ENCODE measurements at regions not wholly inside any gene's neighbourhood (a gene's known extent, or its start where the extent isn't known, plus 50 kb on each side); places are given as distances from the start of the nearest gene placed in this dataset.

DNA sequence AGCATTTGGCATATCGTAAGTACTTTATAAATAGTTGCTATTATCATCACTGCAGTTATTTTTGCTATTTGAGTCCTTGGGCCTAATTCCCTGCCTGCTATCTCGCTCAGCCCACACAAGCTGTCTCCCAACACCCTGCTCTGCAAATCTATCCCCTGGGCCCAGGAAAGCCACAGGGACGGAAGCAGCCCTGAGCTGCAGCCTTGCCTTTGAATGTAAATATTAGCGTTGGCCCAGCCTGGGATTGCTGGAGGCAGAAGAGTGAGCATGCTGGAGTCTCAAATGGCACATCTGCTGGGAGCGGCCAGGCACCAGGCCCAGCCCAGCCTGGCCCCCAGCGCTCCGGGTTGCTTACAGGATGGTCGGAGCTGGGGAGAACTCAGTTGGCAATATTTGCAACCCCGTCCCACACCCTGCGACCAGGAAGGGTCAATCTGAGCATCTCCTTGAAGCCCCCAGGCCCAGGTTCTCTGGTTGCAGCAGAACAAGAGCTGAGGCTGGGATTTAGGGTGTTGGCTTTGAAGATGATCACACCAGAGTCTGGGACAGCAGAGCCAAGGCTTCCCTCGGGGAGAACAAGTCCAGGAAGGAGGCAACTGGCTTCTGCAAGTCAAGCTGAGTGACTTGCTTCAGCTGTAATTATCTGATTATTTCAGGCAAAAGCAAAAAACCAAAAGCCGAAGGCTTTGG is 529.6 kb downstream of the SHQ1 start:
- Histone ChIP-seq H3K27me3 (ENCODE audit: insufficient read depth, low read length, poor library complexity, severe bottlenecking) (no peaks in the 10 kb centered on the region), H3K36me3 (ENCODE audit: insufficient read depth, low read length) (no peaks in the 10 kb centered on the region), H3K4me3 (ENCODE audit: low read length) (no peak overlapping the region), H3K9me3 (ENCODE audit: low read length) (no peaks in the 10 kb centered on the region), H3K27ac (ENCODE audit: low read depth, low read length) (peak overlapping the region; percentile 61), H3K4me1 (ENCODE audit: insufficient read depth, low read length) (no peaks in the 10 kb centered on the region)
- Mint-ChIP-seq H3K27me3 (no peaks in the 10 kb centered on the region), H3K4me3 (no peak overlapping the region), H3K4me1 (no peaks in the 10 kb centered on the region), H3K27ac (peak overlapping the region in 1 of 8 donors; percentile 75), H3K9me3 (peaks cover 0 to 2% (median 0%) of the 10 kb centered on the region in 5 donors), H3K36me3 (no peaks in the 10 kb centered on the region)
- ChIA-PET CTCF (no interaction called here), POLR2A (no interaction called here)
- no peak for DNase-seq

DNA sequence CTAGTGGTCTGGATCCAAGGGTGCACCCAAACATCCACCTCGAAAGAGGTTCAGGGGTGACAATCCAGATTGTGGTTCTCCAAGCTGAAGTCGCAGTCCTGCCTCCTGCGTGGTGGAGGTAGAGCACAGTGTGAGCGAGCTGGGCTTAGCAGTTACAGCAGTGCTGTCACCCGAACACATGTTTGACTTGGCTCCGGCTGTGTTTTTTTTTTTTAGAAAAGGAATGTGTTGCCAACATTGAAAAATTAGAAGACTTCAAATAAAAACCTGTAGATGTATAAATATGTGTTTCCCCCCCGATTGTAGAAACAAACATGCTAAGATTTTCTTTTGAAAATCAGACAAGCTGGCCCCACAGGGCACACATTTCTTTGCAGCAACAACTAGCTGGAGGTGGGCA is 530.8 kb downstream of the SHQ1 start:
- ChIA-PET CTCF (no interaction called here), POLR2A (no interaction called here)
- H3K27ac Mint-ChIP-seq: no peak overlapping the region
- H3K4me3 Mint-ChIP-seq: no peak overlapping the region
- no peak overlapping the region for H3K27ac ChIP-seq (ENCODE audit: low read depth, low read length)
- no peaks in the 10 kb centered on the region for H3K27me3 Mint-ChIP-seq
- H3K4me3 ChIP-seq (ENCODE audit: low read length): no peak overlapping the region
- no peaks in the 10 kb centered on the region for H3K9me3 ChIP-seq (ENCODE audit: low read length)
- H3K4me1 Mint-ChIP-seq: no peaks in the 10 kb centered on the region
- DNase-seq: no peak
- H3K36me3 Mint-ChIP-seq: no peaks in the 10 kb centered on the region
- H3K27me3 ChIP-seq (ENCODE audit: insufficient read depth, low read length, poor library complexity, severe bottlenecking): no peaks in the 10 kb centered on the region
- H3K36me3 ChIP-seq (ENCODE audit: insufficient read depth, low read length): no peaks in the 10 kb centered on the region
- H3K9me3 Mint-ChIP-seq: peaks cover 0 to 2% (median 0%) of the 10 kb centered on the region in 5 donors
- H3K4me1 ChIP-seq (ENCODE audit: insufficient read depth, low read length): no peaks in the 10 kb centered on the region

DNA sequence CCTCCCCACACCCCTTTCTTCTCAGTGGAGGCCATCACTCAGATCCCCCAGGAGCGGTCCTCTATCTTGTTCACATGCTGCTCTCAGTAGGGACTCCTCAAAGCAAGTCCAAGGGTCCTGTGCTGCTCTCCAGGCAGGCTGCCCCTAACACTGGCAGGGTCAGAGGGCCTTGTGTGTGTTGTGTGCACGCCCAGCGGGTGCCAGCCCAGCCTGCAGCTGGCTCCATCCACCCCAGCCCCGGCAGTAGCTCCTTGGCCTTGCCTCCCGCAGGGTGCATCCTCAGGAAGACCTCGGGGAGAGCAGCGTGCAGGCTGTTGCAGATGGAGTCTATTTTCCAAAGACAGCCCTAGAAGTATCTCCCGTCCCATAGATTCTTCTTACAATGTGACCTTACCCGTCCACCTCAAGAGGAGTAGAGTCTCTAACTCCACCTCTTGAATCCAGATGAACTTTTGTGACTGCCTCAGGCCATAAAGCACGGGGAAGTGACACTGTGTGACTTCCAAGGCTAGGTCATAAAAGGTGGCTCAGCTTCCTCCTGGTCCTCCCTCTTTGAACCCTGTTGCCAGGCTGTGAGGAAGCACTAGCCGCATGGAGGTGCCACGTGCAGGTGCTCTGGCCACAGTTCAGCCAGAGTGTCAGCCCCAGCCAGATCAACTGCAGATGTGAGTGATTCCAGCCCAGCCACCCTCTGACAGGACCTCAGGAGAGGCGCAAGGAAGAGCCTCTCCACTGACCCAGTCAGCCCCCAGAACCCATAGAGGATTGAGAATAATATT is 531.6 kb downstream of the SHQ1 start:
- POLR2A ChIA-PET: no interaction called here
- no peak for DNase-seq

DNA sequence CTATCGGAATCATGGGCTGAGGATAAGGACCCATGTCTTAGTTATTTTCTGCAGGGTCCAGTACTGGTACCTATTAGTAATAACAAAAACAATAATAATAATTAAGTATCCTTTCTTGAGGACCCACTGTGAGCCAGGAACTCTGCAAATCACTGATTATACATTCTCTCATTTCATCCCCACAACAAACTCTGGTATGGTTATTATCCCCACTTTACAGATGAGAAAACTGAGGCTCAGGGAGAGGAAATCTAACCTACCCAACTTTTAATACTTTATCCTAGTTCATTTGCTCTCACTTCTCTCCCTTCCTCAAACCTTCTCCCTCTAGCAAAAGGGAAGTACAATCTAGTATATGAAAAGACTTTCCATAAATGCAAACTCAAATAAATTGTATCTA is 528.4 kb upstream of the PROK2 start:
- no peaks in the 10 kb centered on the region for H3K9me3 ChIP-seq (ENCODE audit: low read length)
- no peak for DNase-seq
- POLR2A ChIA-PET: no interaction called here

More for the DNA sequence above, 531.6 kb downstream of the SHQ1 start:
- CTCF ChIA-PET: no interaction called here
- Mint-ChIP-seq H3K9me3 (peaks cover 0 to 2% (median 0%) of the 10 kb centered on the region in 5 donors), H3K4me3 (no peak overlapping the region), H3K27me3 (peaks cover 0 to under 1% of the 10 kb centered on the region in 2 donors), H3K36me3 (no peaks in the 10 kb centered on the region), H3K4me1 (peaks cover 0 to under 1% (median under 1%) of the 10 kb centered on the region in 3 donors), H3K27ac (no peak overlapping the region)
- no peak overlapping the region for H3K4me3 ChIP-seq (ENCODE audit: low read length)
- H3K27me3 ChIP-seq (ENCODE audit: insufficient read depth, low read length, poor library complexity, severe bottlenecking): no peaks in the 10 kb centered on the region
- no peaks in the 10 kb centered on the region for H3K4me1 ChIP-seq (ENCODE audit: insufficient read depth, low read length)
- H3K36me3 ChIP-seq (ENCODE audit: insufficient read depth, low read length): no peaks in the 10 kb centered on the region
- H3K27ac ChIP-seq (ENCODE audit: low read depth, low read length): no peak overlapping the region
- no peaks in the 10 kb centered on the region for H3K9me3 ChIP-seq (ENCODE audit: low read length)

DNA sequence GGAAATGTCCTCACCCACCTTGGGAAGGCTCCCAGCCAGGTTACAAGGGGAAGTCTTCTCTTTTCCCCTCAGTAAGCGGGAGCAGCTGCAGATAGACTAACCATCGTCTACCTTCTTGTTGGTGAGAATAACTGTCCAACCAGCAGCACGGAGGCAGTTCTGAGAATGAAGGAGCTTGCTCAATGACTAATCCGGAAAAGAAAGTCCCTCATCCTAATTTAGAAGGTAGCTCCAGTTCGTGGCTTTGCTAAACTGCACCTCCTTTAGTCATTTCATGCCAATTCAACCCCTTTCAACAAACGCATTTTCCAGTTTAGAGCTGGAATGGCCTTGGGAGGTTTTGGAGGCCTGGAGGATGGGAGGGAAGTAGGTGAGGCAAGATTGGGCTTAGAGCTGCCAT is 527.4 kb upstream of the PROK2 start:
- no peak for DNase-seq
- peaks cover 6 to 16% (median 9%) of the 10 kb centered on the region in 3 donors for H3K4me1 Mint-ChIP-seq
- Histone ChIP-seq H3K9me3 (ENCODE audit: low read length) (no peaks in the 10 kb centered on the region), H3K4me3 (ENCODE audit: low read length) (no peak overlapping the region), H3K4me1 (ENCODE audit: insufficient read depth, low read length) (peaks cover 11% of the 10 kb centered on the region), H3K27ac (ENCODE audit: low read depth, low read length) (no peak overlapping the region), H3K36me3 (ENCODE audit: insufficient read depth, low read length) (no peaks in the 10 kb centered on the region), H3K27me3 (ENCODE audit: insufficient read depth, low read length, poor library complexity, severe bottlenecking) (no peaks in the 10 kb centered on the region)
- peaks cover 0 to 6% of the 10 kb centered on the region in 2 donors for H3K27me3 Mint-ChIP-seq
- CTCF ChIA-PET: no interaction called here
- H3K27ac Mint-ChIP-seq: no peak overlapping the region
- no peak overlapping the region for H3K4me3 Mint-ChIP-seq
- H3K9me3 Mint-ChIP-seq: peaks cover 0 to 2% (median 0%) of the 10 kb centered on the region in 5 donors
- POLR2A ChIA-PET: no interaction called here
- no peaks in the 10 kb centered on the region for H3K36me3 Mint-ChIP-seq

More for the DNA sequence above, 528.4 kb upstream of the PROK2 start:
- no peak overlapping the region for H3K27ac ChIP-seq (ENCODE audit: low read depth, low read length)
- H3K4me1 Mint-ChIP-seq: peaks cover 6 to 16% (median 9%) of the 10 kb centered on the region in 3 donors
- no peak overlapping the region for H3K27ac Mint-ChIP-seq
- CTCF ChIA-PET: no interaction called here
- H3K27me3 Mint-ChIP-seq: peaks cover 0 to 6% of the 10 kb centered on the region in 2 donors
- H3K4me3 Mint-ChIP-seq: no peak overlapping the region
- H3K36me3 Mint-ChIP-seq: no peaks in the 10 kb centered on the region
- peaks cover 11% of the 10 kb centered on the region for H3K4me1 ChIP-seq (ENCODE audit: insufficient read depth, low read length)
- no peaks in the 10 kb centered on the region for H3K36me3 ChIP-seq (ENCODE audit: insufficient read depth, low read length)
- H3K4me3 ChIP-seq (ENCODE audit: low read length): no peak overlapping the region
- no peaks in the 10 kb centered on the region for H3K27me3 ChIP-seq (ENCODE audit: insufficient read depth, low read length, poor library complexity, severe bottlenecking)
- H3K9me3 Mint-ChIP-seq: peaks cover 0 to 2% (median 0%) of the 10 kb centered on the region in 5 donors

DNA sequence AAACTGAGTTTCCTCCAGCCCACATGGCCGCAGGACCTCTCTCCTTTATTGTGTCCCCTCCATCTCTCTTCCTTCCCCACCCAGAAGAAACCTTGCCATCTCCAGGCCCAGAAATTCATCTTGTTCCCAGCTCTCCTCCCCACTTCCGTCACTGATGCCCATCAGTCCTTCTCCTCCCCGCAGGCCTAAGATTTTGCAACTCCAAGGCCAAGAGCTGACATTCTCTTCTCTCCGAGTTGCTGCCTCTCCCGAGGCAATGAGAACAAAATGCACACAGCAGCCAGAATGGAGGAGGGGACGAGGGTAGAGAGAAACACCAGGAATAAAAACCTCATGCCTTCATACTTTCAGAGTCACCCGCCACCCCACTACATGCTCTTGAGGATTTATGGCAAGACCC is 526.5 kb upstream of the PROK2 start:
- peaks cover 11% of the 10 kb centered on the region for H3K4me1 ChIP-seq (ENCODE audit: insufficient read depth, low read length)
- no peak overlapping the region for H3K27ac Mint-ChIP-seq

DNA sequence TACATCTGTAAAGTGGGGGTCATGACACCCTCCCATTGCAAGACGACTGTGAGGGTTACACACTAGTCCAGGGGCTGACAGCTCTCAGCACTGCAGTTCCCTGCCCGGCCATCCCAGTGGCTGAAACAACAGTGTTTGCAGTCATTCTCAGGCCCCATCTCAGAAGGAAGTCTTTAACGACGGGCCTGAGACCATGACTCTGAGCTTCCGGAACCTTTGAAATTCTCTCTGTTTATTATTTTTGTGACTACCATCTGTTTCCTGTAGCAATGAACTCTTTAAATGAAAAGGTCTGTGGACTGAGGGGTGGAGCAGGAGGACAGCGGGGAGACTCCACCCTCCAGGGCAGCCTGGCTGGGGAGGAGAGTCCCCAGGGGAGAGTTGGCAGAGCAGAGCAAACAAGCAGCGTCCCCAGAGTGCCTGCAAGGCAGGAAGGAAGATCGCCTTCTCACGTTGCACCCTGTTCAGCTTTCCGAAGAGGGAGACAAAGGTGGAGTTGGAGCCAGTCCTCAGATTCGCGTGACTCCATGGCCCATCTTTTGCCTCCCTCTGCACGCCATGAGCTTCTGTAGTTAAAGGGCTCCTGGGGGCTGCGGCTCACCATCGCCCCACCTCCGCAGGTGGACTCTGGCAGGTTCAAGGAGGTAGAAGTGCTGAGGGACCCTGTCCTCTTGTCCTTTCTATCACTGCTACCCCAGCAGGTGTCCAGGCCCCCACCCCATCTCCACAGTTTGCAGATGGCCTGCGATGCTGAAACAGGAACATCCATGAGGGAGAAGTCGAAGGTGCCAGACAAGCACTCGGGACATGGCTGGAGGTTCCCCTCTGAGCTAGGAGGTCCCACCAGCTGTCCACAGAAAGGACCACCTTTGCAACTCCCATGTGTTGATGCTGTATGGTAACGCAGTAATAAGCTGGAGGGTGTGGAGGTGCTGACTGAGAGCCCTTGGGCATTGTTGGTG is 525.8 kb upstream of the PROK2 start:
- no peaks in the 10 kb centered on the region for H3K27me3 ChIP-seq (ENCODE audit: insufficient read depth, low read length, poor library complexity, severe bottlenecking)
- no peak overlapping the region for H3K27ac ChIP-seq (ENCODE audit: low read depth, low read length)
- peaks cover 11% of the 10 kb centered on the region for H3K4me1 ChIP-seq (ENCODE audit: insufficient read depth, low read length)
- H3K36me3 Mint-ChIP-seq: no peaks in the 10 kb centered on the region
- H3K27me3 Mint-ChIP-seq: peaks cover 0 to 6% of the 10 kb centered on the region in 2 donors
- POLR2A ChIA-PET: no interaction called here
- no peak overlapping the region for H3K4me3 ChIP-seq (ENCODE audit: low read length)
- H3K9me3 Mint-ChIP-seq: peaks cover 0 to 2% (median 0%) of the 10 kb centered on the region in 5 donors
- H3K9me3 ChIP-seq (ENCODE audit: low read length): no peaks in the 10 kb centered on the region
- DNase-seq: peak in 2 of 5 donors; percentile 14 to 17
- H3K36me3 ChIP-seq (ENCODE audit: insufficient read depth, low read length): no peaks in the 10 kb centered on the region
- H3K4me1 Mint-ChIP-seq: peaks cover 6 to 16% (median 9%) of the 10 kb centered on the region in 3 donors
- H3K27ac Mint-ChIP-seq: peak overlapping the region in 5 of 8 donors; percentile 7 to 90 (median 82)
- CTCF ChIA-PET: no interaction called here
- H3K4me3 Mint-ChIP-seq: peak overlapping the region in 4 of 7 donors; percentile 15 to 62 (median 38)

More for the DNA sequence above, 526.5 kb upstream of the PROK2 start:
- H3K4me3 Mint-ChIP-seq: no peak overlapping the region
- peaks cover 6 to 16% (median 9%) of the 10 kb centered on the region in 3 donors for H3K4me1 Mint-ChIP-seq
- H3K27ac ChIP-seq (ENCODE audit: low read depth, low read length): no peak overlapping the region
- no peak overlapping the region for H3K4me3 ChIP-seq (ENCODE audit: low read length)
- ChIA-PET POLR2A (no interaction called here), CTCF (no interaction called here)
- H3K36me3 Mint-ChIP-seq: no peaks in the 10 kb centered on the region
- DNase-seq: no peak
- H3K27me3 Mint-ChIP-seq: peaks cover 0 to 6% of the 10 kb centered on the region in 2 donors
- no peaks in the 10 kb centered on the region for H3K9me3 ChIP-seq (ENCODE audit: low read length)
- H3K9me3 Mint-ChIP-seq: peaks cover 0 to 2% (median 0%) of the 10 kb centered on the region in 5 donors
- no peaks in the 10 kb centered on the region for H3K27me3 ChIP-seq (ENCODE audit: insufficient read depth, low read length, poor library complexity, severe bottlenecking)
- H3K36me3 ChIP-seq (ENCODE audit: insufficient read depth, low read length): no peaks in the 10 kb centered on the region
